A673 (cell line): ENCODE measurements at regions not wholly inside any gene's neighbourhood (a gene's known extent, or its start where the extent isn't known, plus 50 kb on each side); places are given as distances from the start of the nearest gene placed in this dataset.

Experiments used
- EZH2 ChIP-seq: fragments of 200-600 bp; sonication (generic); IDR thresholded peaks from 2 replicates; pipeline ENCODE4 v1.6.1; 2017; ENCODE audit warnings: borderline replicate concordance, low read depth, mild to moderate bottlenecking, mixed read lengths, antibody characterized with exemption, low read length; ENCODE audit not compliant: poor library complexity, severe bottlenecking
- TF ChIP-seq, protein P1 (sequence below): fragments of 300-800, 200-600 bp; sonication (generic); conservative IDR thresholded peaks from 2 replicates; pipeline ENCODE4 v1.5.1; 2017; ENCODE audit warnings: low read depth, mild to moderate bottlenecking, antibody characterized with exemption, low read length, moderate library complexity, mixed read lengths

DNA sequence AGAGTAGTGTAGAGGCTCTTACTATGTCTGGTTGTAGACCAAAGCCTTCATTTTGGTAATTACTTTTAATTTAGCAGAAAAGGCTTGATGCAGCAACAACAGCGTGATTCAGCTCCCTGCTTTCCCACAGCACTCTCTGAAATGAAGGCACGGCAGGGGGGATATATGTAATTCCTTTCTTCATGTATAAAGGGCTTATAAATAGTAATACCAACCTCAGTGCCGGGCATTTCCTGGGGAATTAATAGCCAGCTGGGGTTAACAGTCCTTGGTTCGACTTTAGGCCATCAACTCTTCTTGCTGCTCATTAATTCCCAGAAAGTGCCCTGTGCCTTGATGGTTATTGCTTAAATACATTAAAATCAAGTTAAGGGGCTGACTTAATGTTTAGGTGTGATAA, 669.0 kb downstream of the ZNF674 start:
- no peak for TF ChIP-seq EZH2
- TF ChIP-seq, protein P1, sequence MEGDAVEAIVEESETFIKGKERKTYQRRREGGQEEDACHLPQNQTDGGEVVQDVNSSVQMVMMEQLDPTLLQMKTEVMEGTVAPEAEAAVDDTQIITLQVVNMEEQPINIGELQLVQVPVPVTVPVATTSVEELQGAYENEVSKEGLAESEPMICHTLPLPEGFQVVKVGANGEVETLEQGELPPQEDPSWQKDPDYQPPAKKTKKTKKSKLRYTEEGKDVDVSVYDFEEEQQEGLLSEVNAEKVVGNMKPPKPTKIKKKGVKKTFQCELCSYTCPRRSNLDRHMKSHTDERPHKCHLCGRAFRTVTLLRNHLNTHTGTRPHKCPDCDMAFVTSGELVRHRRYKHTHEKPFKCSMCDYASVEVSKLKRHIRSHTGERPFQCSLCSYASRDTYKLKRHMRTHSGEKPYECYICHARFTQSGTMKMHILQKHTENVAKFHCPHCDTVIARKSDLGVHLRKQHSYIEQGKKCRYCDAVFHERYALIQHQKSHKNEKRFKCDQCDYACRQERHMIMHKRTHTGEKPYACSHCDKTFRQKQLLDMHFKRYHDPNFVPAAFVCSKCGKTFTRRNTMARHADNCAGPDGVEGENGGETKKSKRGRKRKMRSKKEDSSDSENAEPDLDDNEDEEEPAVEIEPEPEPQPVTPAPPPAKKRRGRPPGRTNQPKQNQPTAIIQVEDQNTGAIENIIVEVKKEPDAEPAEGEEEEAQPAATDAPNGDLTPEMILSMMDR, result no peak
